Thoracic aorta (tissue), 2 donors: ENCODE measurements at regions not wholly inside any gene's neighbourhood (a gene's known extent, or its start where the extent isn't known, plus 50 kb on each side); places are given as distances from the start of the nearest gene placed in this dataset.

Experiments
- ATAC-seq: fragments of 150-250 bp; one replicate; pipeline ENCODE4 v1.8.0; 2017; ENCODE audit warnings: low read depth; ENCODE audit not compliant: insufficient number of reproducible peaks, low FRiP score
- DNase-seq: peaks from one replicate; pipeline ENCODE4 v3.0.0-alpha.2; 2020; ENCODE audit warnings: low spot score
- H3K27ac ChIP-seq, 2 donors: fragments of 200-600 bp; sonication (generic); 1 replicate in 1 of 2; 2 replicates in 1 of 2; pipeline ENCODE4 v1.5.1; 2016; ENCODE audit warnings: mild to moderate bottlenecking in 2 of 2, moderate library complexity in 2 of 2
- H3K27me3 ChIP-seq: fragments of 200-600 bp; sonication (generic); replicated peaks from 2 replicates; pipeline ENCODE4 v1.6.0; 2016; ENCODE audit warnings: mild to moderate bottlenecking; ENCODE audit not compliant: insufficient read depth
- H3K36me3 ChIP-seq: fragments of 200-600 bp; sonication (generic); one replicate; pipeline ENCODE4 v1.5.1; 2016
- H3K4me1 ChIP-seq, 2 donors: fragments of 200-600 bp; sonication (generic); 1 replicate in 1 of 2; 2 replicates in 1 of 2; pipeline versions ENCODE4 v1.5.1 to v1.6.0; 2016; ENCODE audit warnings: low read depth in 2 of 2, mild to moderate bottlenecking in 1 of 2; ENCODE audit not compliant: control insufficient read depth in 1 of 2
- H3K4me3 ChIP-seq: fragments of 200-600 bp; sonication (generic); 2 replicates; pipeline ENCODE4 v1.5.1; 2016; ENCODE audit warnings: mild to moderate bottlenecking
- H3K9me3 ChIP-seq: fragments of 200-600 bp; sonication (generic); 2 replicates; pipeline ENCODE4 v1.5.1; 2016
- CTCF ChIP-seq: fragments of 200-600 bp; sonication (generic); IDR thresholded peaks from one replicate; pipeline ENCODE4 v1.5.1; 2019; ENCODE audit warnings: antibody characterized with exemption

DNA sequence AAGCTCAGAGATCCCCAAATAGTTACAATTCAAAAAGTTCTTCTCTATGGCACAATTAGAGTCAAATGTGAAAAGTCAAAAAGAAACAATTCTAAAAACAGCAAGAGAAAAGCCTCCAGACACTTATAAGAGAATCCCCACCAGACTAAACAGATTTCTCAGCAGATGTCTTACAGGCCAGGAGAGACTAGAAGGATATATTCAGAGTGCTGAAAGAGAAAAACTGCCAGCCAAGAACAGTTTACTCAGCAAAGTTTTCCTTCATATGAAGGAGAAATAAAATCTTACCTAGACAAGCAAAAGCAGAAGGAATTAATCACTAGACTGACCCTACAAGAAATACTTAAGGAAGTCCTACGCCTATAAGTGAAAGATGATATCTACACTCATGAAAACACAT, 176.1 kb upstream of the OPRM1 start:
- no peak for ATAC-seq
- DNase-seq, result no peak

DNA sequence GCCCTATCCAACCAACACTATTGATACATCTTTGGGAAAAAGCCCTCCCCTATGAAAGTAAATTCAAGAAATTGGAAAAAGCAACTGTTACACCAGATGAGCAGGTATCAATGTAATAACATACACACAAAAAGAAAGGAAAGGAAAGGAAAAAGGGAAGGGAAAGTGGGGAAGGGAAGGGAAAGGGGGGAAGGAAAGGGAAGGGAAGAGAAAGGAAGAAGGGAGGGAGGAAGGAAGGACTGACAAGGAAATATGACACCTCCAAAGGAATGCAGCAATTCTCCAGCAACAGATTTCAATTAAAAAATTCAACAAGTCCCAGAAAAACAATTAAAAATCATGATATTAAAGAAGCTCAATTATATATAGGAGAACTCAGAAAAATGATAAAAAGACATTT, 176.9 kb upstream of the OPRM1 start:
- H3K27ac ChIP-seq, result no peak overlapping the region
- no peaks in the 10 kb centered on the region for H3K9me3 ChIP-seq
- H3K4me1 ChIP-seq, result no peaks in the 10 kb centered on the region
- TF ChIP-seq CTCF, result no peak
- DNase-seq, result no peak
- ATAC-seq, result no peak
- H3K27me3 ChIP-seq, result no peaks in the 10 kb centered on the region
- no peak overlapping the region for H3K4me3 ChIP-seq
- H3K36me3 ChIP-seq, result no peaks in the 10 kb centered on the region

More for the DNA sequence above, 176.1 kb upstream of the OPRM1 start:
- H3K4me1 ChIP-seq, result no peaks in the 10 kb centered on the region
- TF ChIP-seq CTCF, result no peak
- no peaks in the 10 kb centered on the region for H3K27me3 ChIP-seq
- H3K27ac ChIP-seq, result no peak overlapping the region
- H3K4me3 ChIP-seq, result no peak overlapping the region
- no peaks in the 10 kb centered on the region for H3K9me3 ChIP-seq
- H3K36me3 ChIP-seq, result no peaks in the 10 kb centered on the region

DNA sequence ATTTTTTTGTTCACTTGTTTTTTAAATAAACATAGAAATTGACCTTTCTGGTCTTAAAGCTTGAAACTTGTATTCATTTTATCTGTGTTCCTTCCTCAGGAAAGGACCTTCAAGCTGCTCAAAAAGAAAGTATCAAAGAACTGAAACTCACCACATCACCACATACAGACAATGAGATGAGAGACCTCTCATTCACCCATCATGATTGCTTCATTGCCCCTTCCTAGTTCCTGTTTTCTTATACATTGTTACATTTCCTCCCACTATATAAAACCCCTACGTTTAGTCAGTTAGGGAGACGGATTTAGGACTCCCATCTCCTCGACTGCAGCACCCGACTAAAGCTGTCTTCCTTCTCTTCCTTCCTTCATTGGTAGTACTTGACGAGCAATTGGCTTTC, 180.5 kb upstream of the OPRM1 start:
- no peak overlapping the region for H3K27ac ChIP-seq
- TF ChIP-seq CTCF, result no peak
- no peak for DNase-seq
- H3K36me3 ChIP-seq, result no peaks in the 10 kb centered on the region
- H3K4me1 ChIP-seq, result no peaks in the 10 kb centered on the region
- no peak overlapping the region for H3K4me3 ChIP-seq
- ATAC-seq, result no peak
- no peaks in the 10 kb centered on the region for H3K27me3 ChIP-seq
- H3K9me3 ChIP-seq, result no peaks in the 10 kb centered on the region

- H3K27me3 ChIP-seq, result no peaks in the 10 kb centered on the region
- H3K9me3 ChIP-seq, result no peaks in the 10 kb centered on the region
- no peaks in the 10 kb centered on the region for H3K36me3 ChIP-seq
- no peak for ATAC-seq
- H3K27ac ChIP-seq, result no peak overlapping the region
- H3K4me1 ChIP-seq, result no peaks in the 10 kb centered on the region
- no peak overlapping the region for H3K4me3 ChIP-seq
- TF ChIP-seq CTCF, result no peak
- DNase-seq, result no peak
These were observed 182.1 kb upstream of the OPRM1 start for GRCh38 chr6:153856929-153857376.

DNA sequence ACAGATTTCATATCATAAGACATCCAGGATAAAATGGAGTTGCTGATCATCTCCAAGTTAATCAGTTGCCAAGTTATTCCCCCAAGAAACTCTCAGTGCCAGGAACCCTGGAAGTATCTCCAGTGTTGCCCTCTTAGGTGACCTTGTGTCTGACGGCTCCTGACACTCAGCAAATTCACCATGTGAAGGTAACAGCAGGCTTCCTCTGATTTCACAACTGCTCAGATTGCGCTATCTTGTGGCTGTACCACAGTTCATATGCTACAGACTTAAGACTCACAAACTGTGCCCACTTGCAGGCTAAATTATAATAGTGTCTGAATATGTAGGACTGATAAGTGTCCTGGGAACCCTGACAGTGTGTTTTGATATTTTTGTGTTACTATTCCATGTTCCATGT, 186.6 kb upstream of the OPRM1 start:
- H3K27me3 ChIP-seq, result no peaks in the 10 kb centered on the region
- DNase-seq (no peak), ATAC-seq (no peak)
- no peaks in the 10 kb centered on the region for H3K9me3 ChIP-seq
- no peaks in the 10 kb centered on the region for H3K36me3 ChIP-seq
- no peak for TF ChIP-seq CTCF
- peaks cover 0 to 8% of the 10 kb centered on the region in 2 donors for H3K4me1 ChIP-seq
- no peak overlapping the region for H3K27ac ChIP-seq
- no peak overlapping the region for H3K4me3 ChIP-seq
